ENCODE measurements at regions not wholly inside any gene's neighbourhood (a gene's known extent, or its start where the extent isn't known, plus 50 kb on each side); places are given as distances from the start of the nearest gene placed in this dataset.
"Not testable (repeated sequence)": the region's sequence is repeated elsewhere in the genome, so short reads cannot be mapped to it uniquely, and the experiment has no call there.

- no peak for DNase-seq
Observed at GRCh38 chr17:31746884-31747495, 112.1 kb downstream of the COPRS start.

GRCh38 chr17:31745964-31746600, 113.0 kb downstream of the COPRS start:
- DNase-seq = no peak

GRCh38 chr17:31744511-31744951, 114.5 kb downstream of the COPRS start:
- no peak for DNase-seq

- DNase-seq = no peak
Observed at GRCh38 chr17:31743797-31744196, 115.2 kb downstream of the COPRS start.

GRCh38 chr17:31741371-31741770, 117.7 kb downstream of the COPRS start:
- DNase-seq = no peak

GRCh38 chr17:31740611-31741082, 118.4 kb downstream of the COPRS start:
- DNase-seq = no peak

GRCh38 chr17:31738996-31739699, 119.9 kb downstream of the COPRS start:
- DNase-seq = peak; percentile 66 to 75 (median 66)

GRCh38 chr17:31738488-31738887, 120.6 kb downstream of the COPRS start:
- no peak for DNase-seq

GRCh38 chr17:31738067-31738466, 121.0 kb downstream of the COPRS start:
- no peak for DNase-seq

- DNase-seq = no peak
Observed at GRCh38 chr17:31736855-31737625, 122.0 kb downstream of the COPRS start.

- no peak for DNase-seq
Observed at GRCh38 chr17:31733326-31733725, 125.7 kb downstream of the COPRS start.

GRCh38 chr17:31731585-31732154, 127.4 kb downstream of the COPRS start:
- not testable (repeated sequence) for DNase-seq

- DNase-seq = no peak
Observed at GRCh38 chr17:31731118-31731517, 127.9 kb downstream of the COPRS start.

GRCh38 chr17:31726980-31727427, 132.0 kb downstream of the COPRS start:
- no peak for DNase-seq

- peak; percentile 60 to 76 (median 62) for DNase-seq
Observed at GRCh38 chr17:31724619-31725018, 134.4 kb downstream of the COPRS start.

GRCh38 chr17:31724026-31724425, 135.0 kb downstream of the COPRS start:
- peak; percentile 29 to 40 (median 37) for DNase-seq

GRCh38 chr17:31722251-31723056, 136.6 kb downstream of the COPRS start:
- DNase-seq = no peak

- DNase-seq = peak in 1 of 3 donors; percentile 23
Observed at GRCh38 chr17:31721291-31722025, 137.6 kb downstream of the COPRS start.

GRCh38 chr17:31717251-31717650, 141.8 kb downstream of the COPRS start:
- DNase-seq = peak; percentile 58 to 67 (median 64)

GRCh38 chr17:31715446-31715845, 143.6 kb downstream of the COPRS start:
- peak; percentile 79 to 85 (median 84) for DNase-seq

- DNase-seq = no peak
Observed at GRCh38 chr17:31704483-31704882, 154.6 kb downstream of the COPRS start.
